Fibroblast of peridontal ligament (primary cell): ENCODE measurements at regions not wholly inside any gene's neighbourhood (a gene's known extent, or its start where the extent isn't known, plus 50 kb on each side); places are given as distances from the start of the nearest gene placed in this dataset.
A peak's percentile ranks its signal among the peaks of the same experiment; 100 is the strongest.

Experiments used
- DNase-seq: peaks from one replicate; pipeline ENCODE4 v3.0.0-alpha.2; 2010; ENCODE audit errors: extremely low read depth

GRCh38 chr2:220961143-220961860, 610.8 kb downstream of the EPHA4 start:
- no peak for DNase-seq

- no peak for DNase-seq
Observed at GRCh38 chr2:220962556-220962955, 609.5 kb downstream of the EPHA4 start.

GRCh38 chr2:220963076-220963475, 609.0 kb downstream of the EPHA4 start:
- no peak for DNase-seq

- DNase-seq, result no peak
Observed at GRCh38 chr2:220963930-220964329, 608.2 kb downstream of the EPHA4 start.

GRCh38 chr2:220966636-220967035, 605.5 kb downstream of the EPHA4 start:
- DNase-seq, result peak; percentile 18

- DNase-seq, result no peak
Observed at GRCh38 chr2:220969348-220969747, 602.8 kb downstream of the EPHA4 start.

- no peak for DNase-seq
Observed at GRCh38 chr2:220980966-220981675, 591.0 kb downstream of the EPHA4 start.

GRCh38 chr2:220981926-220982325, 590.2 kb downstream of the EPHA4 start:
- no peak for DNase-seq

GRCh38 chr2:220985561-220985960, 586.5 kb downstream of the EPHA4 start:
- DNase-seq, result no peak

- no peak for DNase-seq
Observed at GRCh38 chr2:220987839-220988238, 584.3 kb downstream of the EPHA4 start.

- DNase-seq, result no peak
Observed at GRCh38 chr2:220991972-220992371, 580.1 kb downstream of the EPHA4 start.

GRCh38 chr2:220994846-220995245, 577.3 kb downstream of the EPHA4 start:
- no peak for DNase-seq

GRCh38 chr2:220995581-220995980, 576.5 kb downstream of the EPHA4 start:
- DNase-seq, result no peak

GRCh38 chr2:220998156-220998555, 573.9 kb downstream of the EPHA4 start:
- no peak for DNase-seq

- no peak for DNase-seq
Observed at GRCh38 chr2:220999356-220999755, 572.7 kb downstream of the EPHA4 start.

- no peak for DNase-seq
Observed at GRCh38 chr2:221001381-221001801, 570.7 kb downstream of the EPHA4 start.

GRCh38 chr2:221002101-221002685, 569.9 kb downstream of the EPHA4 start:
- DNase-seq, result no peak

- no peak for DNase-seq
Observed at GRCh38 chr2:221005338-221005737, 566.8 kb downstream of the EPHA4 start.

GRCh38 chr2:221006084-221006483, 566.0 kb downstream of the EPHA4 start:
- no peak for DNase-seq

- no peak for DNase-seq
Observed at GRCh38 chr2:221016551-221016950, 555.6 kb downstream of the EPHA4 start.

GRCh38 chr2:221018262-221018661, 553.8 kb downstream of the EPHA4 start:
- DNase-seq, result no peak

GRCh38 chr2:221019668-221020067, 552.4 kb downstream of the EPHA4 start:
- no peak for DNase-seq

- no peak for DNase-seq
Observed at GRCh38 chr2:221022554-221022953, 549.5 kb downstream of the EPHA4 start.
